T-helper 9 cell (primary cell): ENCODE measurements at regions not wholly inside any gene's neighbourhood (a gene's known extent, or its start where the extent isn't known, plus 50 kb on each side); places are given as distances from the start of the nearest gene placed in this dataset.

Experiments
- DNase-seq: peaks from one replicate; pipeline ENCODE4 v3.0.0-alpha.2; 2020

DNA sequence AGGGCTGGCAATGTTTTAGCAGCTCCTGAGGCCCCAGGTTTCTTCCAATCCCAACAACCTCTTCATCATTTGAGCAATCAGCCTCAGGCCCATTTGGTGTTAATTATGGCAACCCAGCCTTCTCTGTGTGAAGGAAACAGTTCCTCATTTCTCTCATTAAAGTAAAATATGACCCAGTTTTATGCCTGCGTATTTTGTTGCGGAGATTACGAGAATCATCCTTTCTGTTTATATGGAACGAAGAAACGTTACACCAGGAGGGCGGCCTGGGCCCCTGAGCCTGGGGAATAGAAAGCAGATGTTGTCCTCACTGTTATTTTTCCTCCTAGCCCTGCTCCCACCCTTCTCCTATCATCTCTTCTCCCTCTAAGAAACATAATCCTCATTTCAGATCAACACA is 332.2 kb upstream of the USP24 start:
- DNase-seq: no peak

DNA sequence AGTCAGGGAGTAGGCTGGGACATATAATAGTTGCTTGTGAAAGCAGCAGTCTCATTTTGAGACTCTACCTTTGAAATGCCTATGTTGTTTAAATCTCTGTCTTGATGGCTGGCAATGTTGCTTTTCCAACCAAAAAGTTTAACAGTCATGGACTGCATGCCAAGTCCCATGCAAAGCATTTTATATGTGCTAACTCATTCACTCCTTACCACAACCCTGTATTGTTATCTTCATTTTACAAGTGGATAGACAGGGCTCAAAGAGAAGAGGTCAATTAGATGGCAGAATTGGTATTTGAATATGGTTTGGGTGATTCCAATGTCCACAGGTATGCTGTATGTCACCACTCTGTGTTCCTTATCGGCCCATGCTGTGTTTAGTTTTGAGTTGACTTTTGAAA is 331.4 kb upstream of the USP24 start:
- no peak for DNase-seq

DNA sequence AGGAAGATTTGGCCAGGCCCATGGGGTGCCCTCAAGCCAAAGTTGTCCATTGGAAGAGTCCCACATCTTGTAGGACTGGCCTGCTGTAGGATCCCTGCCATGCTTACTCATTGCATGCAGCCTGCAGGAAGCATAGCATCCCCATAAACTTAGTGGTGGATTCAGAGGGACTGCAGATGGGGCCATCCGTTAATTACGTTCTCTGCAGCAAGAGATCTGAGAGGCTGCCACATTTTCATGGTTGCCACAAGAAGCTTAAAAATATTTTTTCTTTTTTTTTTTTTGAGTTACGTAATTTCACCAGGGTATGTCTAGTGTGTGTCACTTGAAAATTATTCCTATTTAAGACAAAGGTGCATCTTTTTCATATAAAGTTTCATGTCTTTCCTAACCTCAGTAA is 329.7 kb upstream of the USP24 start:
- no peak for DNase-seq

DNA sequence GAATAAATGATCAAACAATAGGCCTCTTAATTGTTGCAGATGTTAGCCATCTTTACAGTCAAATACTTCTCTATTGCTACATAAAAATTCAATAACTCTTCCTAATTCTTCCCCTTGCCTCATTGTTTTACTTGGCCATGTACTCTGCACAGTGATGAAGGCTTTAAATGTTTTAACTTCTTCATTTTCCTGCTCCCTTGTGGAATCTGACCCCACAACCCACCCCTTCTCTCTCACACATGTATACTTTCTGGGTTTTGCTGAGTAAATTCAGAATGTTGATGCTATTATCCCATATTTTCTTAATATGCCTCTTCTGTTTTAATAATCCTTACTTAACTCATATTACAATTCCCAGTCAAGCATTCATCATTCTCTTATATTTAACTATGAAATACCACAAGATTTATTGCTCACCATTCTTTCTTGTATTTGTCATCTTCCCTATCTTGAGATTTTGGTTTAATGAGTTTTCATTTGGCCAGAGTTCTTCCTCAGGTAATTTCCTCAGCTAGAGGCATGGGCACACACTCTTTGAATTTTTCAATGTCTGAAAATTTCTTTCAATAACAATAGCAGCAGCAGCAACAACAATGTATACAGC is 327.8 kb upstream of the USP24 start:
- DNase-seq: no peak

DNA sequence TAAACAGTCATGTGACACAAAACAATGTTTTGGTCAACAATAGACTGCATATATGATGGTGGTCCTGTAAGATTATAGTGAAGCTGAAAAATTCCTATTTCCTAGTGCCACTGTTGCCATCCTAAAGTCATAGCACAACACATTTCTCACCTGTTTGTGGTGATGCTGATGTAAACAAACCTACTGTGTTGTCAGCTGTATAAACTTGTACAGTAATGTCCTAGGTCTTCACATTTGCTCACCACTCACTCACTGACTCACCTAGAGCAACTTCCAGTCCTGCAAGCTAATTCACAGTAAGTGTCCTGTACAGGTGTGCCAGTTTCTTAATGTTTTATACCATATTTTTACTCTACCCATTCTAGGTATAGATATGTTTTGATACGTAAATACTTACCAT is 326.1 kb upstream of the USP24 start:
- DNase-seq: no peak

DNA sequence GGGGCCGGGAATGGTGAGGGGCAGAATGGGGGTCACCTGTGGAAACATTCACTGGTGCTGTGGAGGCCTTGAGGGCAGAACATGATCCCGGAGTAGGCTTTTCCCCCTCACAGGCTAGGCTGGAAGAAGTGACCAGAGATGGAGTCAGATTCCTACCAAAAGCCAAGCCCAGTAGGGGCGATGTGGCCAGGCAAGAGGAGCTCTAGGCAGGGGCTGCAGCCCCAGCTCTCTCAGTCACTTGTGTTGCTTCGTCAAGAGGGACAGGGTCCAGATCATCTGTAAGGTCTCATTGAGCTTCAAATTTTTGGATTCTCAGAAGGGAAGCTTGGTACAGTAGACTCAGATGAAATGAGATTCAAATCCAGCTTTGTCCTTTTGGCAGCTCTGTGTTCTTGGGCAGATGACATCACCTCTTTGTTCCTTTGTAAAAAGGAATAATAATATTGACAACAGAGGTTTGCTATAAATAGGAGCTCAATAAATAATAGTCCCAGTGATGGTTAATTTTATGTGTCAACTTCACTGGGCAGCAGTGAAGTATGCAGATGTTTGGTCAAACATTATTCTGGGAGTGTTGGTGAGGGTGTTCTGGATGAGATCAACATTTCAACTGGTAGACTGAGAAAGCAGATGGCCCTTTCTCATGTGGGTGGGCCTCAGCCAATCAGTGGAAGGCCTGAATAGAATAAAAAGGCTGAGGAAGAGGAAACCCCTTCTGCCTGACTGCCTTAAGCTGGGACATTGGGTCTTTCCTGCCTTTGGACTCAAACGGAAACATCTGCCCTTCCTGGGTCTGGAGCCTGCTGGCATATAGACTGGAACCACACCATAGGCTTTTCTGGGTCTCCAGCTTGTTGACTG is 324.7 kb upstream of the USP24 start:
- DNase-seq: no peak

DNA sequence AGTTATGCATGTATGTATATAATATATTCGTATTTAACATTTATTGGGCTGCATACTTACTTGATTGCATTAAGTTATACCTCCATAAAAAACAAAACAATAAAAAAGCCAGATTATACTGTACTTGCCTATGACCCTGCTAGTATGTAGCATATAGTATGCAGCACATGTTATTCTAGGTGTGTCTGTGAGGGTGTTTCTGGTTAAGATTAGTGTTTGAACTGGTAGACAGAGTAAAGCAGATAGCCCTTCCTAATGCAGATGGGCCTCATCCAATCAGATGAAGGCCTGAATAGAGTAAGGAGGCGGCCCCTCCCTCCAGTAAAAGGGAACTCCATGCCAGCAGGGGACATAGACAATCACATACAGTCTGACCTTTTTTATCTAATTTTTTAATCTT is 323.3 kb upstream of the USP24 start:
- no peak for DNase-seq

DNA sequence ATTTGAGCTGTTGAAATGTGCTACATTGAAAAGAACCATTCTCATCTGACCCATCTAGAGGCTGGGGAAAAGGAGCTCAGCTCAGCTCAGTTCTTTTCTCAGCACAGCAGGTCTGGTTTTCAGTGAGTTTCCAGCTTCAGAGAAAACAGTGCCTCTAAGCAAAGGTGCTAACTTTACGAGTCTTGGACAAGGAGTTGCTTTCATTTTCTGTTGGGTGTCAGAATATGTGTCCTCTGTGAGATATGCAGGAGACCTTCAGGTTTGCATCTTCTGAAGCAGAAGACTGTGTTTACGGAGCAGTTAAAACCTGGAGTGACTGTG is 321.3 kb upstream of the USP24 start:
- no peak for DNase-seq

DNA sequence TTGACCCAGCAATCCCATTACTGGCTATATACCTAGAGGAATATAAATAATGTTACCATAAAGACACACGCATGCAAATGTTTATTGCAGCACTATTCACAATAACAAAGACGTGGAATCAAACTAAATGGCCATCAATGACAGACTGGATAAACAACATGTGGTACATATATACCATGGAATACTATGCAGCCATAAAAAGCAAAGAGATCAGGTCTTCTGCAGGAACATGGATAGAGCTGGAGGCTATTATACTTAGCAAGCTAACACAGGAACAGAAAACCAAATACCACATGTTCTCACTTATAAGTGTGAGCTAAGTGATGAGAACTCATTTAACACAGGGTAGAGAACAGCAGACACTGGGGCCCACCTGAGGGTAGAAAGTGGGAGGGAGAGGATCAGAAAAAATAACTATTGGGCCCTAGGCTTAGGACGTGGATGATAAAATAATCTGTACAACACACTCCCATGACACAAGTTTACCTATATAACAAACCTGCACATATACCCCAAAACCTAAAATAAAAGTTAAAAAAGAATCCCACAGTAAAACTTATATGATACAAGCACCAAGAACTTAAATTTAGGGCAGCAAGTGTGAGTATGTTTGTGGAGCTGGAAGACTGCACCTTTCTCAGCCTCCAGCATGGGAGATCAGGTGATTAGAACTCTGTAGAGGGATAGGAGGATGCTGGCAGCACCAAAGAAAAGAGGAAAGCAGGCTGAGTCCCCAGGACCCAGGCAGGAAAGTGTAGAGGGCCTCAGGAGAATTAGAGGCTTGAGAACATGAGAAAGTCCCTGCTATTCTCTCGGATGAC is 320.8 kb upstream of the USP24 start:
- no peak for DNase-seq

DNA sequence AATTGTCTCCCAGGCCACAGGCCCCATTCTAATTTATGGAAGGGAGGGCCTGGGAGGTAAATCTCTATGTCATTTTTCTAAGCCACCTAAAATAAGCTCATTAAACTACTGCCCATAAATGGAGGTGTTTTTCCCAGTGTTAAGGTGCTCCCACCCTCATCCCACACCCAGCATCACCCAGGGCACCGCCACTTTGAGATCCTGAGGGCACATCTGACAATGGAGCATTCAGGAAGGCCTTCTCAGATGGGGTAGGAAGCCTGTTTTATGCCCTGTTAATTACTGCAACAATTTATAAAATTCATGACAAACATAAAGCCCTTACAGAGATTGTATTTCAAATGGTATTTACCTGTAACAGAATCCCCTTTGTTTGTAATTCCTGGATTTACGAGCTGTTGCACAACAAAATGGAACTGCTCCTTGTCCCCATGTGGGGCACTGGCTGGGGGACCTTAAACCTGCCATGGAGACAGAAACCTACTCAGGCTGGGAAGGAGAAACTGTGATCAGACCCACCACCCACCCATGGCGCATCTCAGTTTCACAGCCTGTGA is 319.5 kb upstream of the USP24 start:
- DNase-seq: no peak

DNA sequence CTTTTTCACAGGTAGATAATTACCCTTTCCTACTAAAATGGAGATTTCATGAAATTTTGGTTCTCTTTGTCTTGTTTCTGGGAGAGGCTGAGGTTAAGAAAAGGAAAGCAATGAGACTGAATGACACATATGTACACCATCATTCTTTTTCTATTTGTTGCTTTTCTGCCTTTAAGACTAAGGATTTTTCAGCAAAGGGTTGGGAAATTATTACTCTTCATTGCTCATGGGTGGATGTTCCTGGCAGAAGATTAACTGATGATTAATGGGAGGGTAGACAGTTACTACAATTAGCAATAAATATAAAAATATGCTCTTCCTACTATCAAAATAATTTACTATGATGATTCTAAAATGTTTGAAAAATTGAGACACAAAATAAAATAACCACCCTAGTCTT is 316.5 kb upstream of the USP24 start:
- DNase-seq: no peak

DNA sequence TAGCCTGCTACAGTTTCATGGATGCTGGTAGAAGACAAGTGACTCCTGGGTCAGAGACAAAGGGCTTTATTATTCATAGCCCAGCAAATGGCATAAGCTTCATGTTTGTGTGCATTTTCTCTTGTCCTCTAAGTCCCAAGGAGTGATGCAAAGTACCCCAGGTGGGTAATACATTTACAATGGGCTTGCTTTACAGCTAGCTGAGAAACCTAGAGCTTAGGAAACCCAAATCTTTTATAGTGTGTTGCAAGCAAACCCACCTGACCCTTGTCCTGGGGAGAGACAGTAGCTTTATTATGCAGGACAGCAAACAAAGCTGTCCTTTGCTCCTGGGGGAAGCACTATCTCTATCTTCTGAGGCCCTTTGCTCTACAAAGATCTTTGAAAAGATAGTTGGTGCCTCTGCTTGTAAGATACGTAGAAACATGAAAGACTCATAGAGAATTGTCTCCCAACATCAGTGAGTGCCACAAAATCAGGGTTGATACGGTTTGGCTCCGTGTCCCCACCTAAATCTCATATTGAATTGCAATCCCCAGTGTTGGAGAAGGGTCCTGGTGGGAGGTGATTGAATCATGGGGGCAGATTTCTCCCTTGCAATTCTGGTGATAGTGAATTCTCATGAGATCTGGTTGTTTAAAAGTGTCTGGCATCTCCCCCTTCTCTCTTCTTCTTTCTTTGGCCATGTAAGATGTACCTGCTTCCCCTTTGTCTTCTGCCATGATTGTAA is 315.8 kb upstream of the USP24 start:
- no peak for DNase-seq

DNA sequence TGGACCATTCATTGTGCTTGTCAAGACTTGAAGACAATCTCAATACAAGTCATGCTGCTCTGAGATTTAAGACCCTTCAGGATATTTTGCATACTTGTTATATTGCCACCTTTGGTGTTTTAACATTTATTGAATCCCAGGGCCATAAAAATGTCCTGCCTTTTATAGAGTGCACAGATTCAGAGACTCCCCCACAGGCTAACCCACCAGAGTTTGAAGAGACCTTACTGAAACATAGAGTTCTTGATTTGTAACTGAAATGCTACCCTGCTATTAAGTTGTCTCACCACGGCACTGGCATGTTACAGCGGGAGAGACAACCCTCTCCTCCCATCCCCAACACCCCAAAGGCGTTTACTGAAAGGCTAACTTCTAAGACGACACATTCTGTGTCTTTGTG is 313.9 kb upstream of the USP24 start:
- DNase-seq: no peak

DNA sequence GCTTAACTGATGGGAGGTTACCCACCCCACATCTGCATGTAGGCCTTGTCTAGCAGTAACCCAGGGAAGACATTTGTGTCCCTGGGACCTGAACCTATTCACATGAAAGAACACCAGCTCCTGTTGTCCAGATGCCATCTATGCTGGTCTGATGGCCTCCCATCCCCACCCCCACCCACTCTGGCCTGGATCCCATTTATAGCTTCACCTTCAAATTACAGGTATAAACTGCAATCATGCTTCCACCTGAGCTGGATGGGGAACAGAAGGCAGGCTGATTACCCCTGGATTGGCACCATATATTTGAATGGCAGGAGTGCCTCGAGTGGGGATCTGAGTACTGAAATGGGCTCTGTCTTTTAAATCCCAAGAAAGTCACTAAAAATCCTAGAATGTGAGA is 312.7 kb upstream of the USP24 start:
- DNase-seq: no peak

DNA sequence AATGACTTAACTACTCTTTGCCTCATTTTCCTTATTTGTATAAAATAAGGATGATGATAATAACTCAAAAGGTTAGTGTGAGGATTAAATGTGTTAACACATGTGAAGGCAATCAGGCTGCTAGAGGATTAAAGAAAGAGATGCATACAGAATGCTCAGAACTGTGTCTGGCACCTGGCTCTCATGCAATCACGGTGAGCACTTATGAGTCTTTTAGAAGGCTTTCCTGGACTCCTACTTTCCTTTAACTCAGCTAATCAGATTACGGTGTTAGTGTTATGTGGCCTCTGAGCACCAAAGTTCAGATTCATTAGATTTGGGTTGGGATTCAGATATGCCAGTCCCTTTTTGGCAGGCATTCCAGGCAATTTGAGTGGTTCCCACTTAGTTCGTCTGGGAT is 311.6 kb upstream of the USP24 start:
- DNase-seq: no peak

DNA sequence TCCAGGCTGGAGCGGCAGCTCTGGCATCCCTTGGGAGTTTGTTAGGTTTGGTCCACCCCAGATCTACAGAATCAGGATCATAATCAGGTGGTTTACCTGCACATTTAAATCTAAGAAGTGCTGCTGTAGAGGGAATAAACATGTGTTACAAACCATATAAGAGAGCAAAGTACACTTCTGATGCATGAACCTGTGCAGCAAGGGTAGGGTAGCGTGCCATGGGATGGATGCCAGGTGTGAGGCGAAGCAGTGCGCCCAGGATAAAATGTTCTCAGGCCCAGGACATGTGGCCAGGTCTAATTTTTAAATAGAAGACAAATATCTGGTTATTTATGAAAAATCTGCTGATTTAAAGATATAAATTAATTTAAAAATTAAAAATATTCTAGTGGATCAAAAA is 308.8 kb upstream of the USP24 start:
- DNase-seq: no peak

DNA sequence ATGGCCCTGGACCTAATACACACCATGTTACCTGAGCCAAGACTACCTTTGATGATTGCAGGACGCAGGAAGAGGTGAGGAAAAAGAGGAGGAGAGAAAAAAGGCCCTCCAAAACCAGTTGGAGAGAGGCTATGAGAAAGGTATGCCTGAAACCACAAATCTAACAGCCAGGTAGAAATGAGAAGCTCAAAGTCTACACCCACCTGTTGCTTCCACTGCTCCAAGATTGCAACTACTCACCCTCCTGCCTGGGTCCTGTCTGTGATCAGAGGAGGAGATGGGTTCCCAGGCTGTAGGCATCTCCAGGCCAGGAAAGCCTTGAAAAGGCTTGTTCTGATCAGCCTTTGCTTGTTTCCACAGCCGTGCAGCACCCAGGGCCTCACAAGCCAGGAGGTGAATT is 307.8 kb upstream of the USP24 start:
- DNase-seq: no peak

DNA sequence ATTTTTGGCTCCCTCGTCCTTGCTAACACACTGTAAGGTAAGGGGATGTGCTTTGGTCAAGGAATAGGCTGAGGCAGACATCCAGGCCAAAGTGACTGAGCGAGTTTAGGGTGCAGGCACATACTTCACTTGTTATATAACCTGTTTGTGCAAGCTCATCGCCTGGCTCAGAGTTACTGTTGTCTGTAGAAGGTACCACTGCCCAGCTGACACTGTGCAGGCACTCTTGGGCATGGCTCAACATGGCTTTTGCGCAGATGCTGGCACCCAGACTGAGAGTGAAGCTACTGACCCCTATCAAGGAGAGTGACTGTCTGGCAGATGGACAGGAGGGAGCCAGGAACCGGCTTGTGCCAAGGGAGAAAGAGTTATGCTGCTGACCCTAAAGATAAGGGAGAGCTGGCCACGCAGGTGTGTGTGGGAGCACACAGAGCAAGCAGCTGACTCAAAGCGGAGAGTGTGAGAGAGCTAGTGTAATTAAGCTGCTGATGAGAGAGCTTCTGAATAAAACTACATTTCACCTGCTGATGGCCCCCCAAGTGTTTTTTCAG is 307.3 kb upstream of the USP24 start:
- no peak for DNase-seq

DNA sequence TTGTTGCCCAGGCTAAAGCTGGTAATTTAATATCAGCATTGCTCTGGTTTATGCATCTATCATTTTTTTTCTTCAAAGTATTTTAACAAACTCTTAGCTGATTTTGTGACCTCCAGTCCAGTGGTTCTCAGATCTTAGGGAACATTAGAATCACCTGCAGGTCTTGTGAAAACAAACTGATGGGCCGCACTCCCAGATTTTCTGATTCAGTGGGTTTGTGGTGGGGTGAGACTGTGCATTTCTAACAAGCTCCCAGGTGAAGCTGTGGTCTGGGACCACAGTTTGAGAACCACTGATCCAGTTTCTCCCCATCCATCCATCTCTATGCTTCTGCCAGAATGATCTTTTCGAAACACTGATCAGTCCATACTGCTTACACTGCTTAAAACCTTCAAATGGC is 305.7 kb upstream of the USP24 start:
- DNase-seq: no peak

DNA sequence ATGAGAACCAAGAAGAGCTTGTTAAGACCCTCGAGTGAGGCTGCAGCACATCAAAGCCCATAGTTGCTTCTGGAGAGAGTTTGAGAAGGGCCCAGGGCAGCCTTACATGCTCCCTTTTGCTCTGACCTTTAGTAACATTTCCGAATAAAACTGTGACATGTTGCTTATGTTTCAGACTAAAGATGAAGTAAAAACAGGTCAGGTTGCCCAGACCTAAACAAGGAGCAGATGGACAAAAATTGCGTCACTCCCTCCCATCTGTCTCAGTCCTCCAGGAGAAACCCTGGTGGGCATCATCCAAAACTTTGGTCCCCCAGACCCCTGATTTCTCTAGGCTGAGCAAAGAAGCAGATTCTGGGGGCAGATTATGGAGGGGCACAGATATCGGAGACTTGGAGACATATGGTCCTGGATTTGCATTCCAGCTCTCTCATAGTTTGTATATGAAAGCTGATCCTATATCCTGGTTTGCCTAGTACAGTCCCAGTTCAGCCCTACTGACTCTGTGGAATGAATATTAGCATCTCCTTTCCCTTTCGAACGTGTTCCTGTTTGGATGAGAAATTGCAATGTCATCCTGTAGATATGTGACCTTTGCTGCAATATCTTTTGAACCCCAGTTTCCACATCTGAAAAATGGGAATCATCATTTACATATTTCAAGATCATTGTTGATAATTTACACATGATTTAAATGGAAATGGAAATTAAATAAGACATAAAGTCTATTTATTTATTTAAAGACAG is 304.9 kb upstream of the USP24 start:
- DNase-seq: no peak

DNA sequence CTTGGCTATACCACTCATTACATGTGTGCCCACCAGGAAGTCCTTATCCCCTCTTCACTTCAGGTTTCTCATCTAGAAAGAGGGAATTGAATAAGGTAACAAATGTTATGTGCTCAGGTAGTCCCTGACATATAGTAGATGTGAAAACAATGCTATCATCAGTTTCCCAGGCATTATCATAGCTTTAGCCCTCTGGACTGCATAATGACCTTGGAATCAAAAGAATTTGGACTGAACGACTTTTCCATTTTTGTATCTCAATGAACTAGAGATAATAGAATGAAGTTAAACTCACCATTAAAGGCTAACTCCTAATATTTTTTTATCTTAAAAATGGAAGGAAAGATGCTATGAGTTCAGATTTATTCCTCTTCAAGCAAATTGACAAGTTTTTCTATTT is 304.1 kb upstream of the USP24 start:
- no peak for DNase-seq

DNA sequence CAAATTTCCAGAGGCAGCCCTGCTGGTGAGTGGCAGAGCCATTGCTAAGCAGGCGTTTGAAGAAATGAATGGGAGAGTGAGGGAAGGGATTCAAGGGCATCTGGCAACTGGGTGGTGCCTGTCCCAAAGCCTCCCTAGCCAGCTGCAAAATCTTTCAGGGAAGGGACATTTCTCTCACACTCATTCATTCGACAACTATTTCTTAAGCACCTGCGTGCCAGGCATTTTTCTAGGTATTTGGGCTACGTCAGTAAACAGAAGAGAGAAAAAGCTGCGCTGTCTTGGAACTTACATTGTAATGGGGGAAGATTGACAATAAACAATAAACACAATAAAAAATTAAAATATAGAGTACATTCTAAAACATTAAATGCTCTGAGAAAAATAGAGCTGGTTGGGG is 301.9 kb upstream of the USP24 start:
- no peak for DNase-seq
